Mammary epithelial cell (primary cell): ENCODE measurements at regions not wholly inside any gene's neighbourhood (a gene's known extent, or its start where the extent isn't known, plus 50 kb on each side); places are given as distances from the start of the nearest gene placed in this dataset.

ENCODE experiments used
- EZH2 ChIP-seq: IDR thresholded peaks from 2 replicates; pipeline ENCODE4 v1.6.1; 2012; ENCODE audit warnings: low read length, inconsistent platforms, borderline replicate concordance
- TF ChIP-seq, protein P1 (sequence below), 2 donors: IDR thresholded peaks in 1 of 2; conservative IDR thresholded peaks in 1 of 2; 2 replicates each; pipeline ENCODE4 v1.5.1; 2011 to 2012; ENCODE audit warnings: inconsistent platforms in 2 of 2, low read length in 2 of 2, mild to moderate bottlenecking in 2 of 2, control low read depth in 1 of 2, low read depth in 1 of 2; ENCODE audit not compliant: insufficient read depth in 1 of 2; ENCODE audit errors: extremely low read depth in 1 of 2

DNA sequence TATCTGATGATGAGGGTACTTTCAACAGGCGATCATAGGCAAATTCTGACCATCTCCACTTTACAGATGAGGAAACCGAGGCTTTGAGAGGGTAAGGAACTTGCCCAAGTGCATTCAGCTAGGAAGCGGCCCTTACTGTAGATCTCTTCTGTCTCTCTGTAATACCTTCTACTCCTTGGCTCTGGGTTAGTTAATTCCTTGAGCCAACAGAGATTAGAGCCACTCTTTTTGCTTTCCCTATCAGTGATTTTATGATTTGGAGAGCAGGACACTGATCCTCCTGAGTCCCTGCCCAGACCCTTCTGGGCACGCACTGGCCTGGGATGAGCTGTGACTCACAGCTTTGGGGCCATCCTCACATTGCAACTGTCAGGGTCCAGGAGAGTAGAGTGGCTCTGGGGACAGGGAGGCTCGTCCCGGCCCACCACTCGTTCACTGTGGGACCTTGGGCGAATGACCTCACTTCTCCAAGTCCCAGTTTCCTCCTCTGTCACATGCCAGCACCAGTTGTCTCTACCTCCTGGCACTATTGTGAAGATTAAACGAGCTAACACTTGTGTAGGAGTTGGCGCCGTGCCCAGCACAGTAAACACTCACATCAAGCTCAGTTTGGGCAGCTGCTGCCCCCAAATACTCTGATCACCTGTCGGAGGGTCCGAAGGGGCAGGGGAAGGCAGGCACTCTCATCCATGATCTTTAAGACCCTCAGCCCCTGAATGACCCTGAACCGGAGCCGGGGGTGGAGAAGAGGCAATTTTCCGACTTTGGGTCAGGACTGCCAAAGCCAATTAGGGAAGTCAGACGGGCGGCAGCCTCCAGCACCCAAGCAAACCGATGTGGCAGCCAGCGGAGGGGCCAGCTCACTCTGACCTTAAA is 235.0 kb downstream of the MIAT start:
- TF ChIP-seq, protein P1, sequence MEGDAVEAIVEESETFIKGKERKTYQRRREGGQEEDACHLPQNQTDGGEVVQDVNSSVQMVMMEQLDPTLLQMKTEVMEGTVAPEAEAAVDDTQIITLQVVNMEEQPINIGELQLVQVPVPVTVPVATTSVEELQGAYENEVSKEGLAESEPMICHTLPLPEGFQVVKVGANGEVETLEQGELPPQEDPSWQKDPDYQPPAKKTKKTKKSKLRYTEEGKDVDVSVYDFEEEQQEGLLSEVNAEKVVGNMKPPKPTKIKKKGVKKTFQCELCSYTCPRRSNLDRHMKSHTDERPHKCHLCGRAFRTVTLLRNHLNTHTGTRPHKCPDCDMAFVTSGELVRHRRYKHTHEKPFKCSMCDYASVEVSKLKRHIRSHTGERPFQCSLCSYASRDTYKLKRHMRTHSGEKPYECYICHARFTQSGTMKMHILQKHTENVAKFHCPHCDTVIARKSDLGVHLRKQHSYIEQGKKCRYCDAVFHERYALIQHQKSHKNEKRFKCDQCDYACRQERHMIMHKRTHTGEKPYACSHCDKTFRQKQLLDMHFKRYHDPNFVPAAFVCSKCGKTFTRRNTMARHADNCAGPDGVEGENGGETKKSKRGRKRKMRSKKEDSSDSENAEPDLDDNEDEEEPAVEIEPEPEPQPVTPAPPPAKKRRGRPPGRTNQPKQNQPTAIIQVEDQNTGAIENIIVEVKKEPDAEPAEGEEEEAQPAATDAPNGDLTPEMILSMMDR (conservative IDR thresholded peaks at IDR 0.05 in 1 of 2, IDR thresholded peaks at IDR 0.05 in 1 of 2; ENCODE audit: extremely low read depth in 1 of 2, insufficient read depth in 1 of 2, low read depth in 1 of 2, low read length in 2 of 2) = no peak
- TF ChIP-seq EZH2 = no peak
